ENCODE measurements at regions not wholly inside any gene's neighbourhood (a gene's known extent, or its start where the extent isn't known, plus 50 kb on each side); places are given as distances from the start of the nearest gene placed in this dataset.

DNA sequence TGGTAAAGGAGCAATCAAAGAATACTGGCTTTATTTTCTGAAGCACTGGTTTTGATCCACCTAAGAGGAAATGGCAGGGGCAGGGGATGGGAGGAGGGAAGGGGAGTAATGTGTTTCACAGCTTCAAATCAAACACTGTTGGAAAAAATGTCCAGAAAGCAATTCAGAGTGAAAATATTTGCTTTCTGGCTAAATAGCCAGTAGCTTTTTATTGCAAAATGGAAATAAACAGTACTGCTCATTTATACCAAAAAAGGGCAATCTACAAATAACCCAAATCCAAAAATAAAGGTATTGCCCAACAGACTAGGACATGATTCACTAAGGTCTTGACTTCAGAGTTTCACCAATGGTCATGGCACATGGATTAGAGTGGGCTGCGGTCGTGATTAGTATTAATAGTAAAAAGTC is 279.3 kb upstream of the THBS1 start:
- DNase-seq: no peak
- intact Hi-C loops (cut with DNase I): no loop called here

- no peak for DNase-seq
- intact Hi-C loops (cut with DNase I): no loop called here
These were observed 277.9 kb upstream of the THBS1 start for GRCh38 chr15:39302936-39303335.

DNA sequence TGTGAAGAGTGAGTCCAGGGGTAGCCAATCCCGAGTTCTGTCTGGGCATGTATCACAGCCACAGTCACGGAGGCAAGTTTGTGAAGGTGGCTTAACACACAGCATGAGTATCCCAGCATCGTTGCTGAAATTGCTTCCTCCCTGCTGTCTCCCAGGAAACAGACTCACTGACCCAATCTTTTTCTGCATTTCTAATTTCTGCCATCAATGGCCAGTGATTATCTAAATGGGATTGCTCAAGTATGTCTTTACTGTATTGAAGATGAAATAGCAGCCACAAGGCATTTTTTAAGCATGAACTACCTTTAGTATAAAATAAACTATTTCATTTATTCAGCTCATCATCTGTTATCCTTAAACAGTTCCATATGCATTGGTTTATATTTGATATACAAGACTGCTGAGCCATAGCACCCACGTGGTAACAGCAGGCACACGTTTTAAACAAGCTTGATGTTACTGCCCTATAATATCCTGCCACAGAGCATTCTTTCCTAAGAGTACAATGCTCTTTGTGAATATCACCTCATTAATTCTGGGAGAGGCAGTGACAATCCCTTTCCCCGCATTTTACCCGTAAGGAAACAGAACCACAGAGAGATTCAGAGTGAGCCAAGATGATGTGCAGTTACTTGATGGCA is 276.6 kb upstream of the THBS1 start:
- intact Hi-C loops (cut with DNase I): no loop called here
- DNase-seq: peak in 1 of 42 donors; percentile 5

GRCh38 chr15:39304931-39305728 is 275.7 kb upstream of the THBS1 start:
- intact Hi-C loops (cut with DNase I): no loop called here
- DNase-seq: no peak

DNA sequence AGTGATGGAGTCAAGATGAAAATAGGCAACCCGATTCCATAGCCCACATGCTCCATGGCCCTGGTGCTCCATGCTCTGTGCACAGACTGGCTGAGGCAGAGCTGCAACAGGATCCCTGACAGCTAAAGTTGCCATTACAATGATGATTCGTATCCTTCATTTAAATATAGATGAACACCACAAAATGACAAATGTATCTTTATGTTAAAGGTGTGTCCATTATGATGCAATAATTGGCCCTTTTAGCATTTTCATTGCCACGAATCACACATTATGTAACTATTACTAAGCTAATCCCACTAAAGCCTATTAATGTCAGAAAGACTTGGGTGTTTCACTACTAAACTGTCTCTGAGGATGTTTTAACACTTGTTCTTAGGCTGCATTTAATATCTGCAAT is 270.2 kb upstream of the THBS1 start:
- intact Hi-C loops (cut with DNase I): no loop called here
- DNase-seq: no peak

DNA sequence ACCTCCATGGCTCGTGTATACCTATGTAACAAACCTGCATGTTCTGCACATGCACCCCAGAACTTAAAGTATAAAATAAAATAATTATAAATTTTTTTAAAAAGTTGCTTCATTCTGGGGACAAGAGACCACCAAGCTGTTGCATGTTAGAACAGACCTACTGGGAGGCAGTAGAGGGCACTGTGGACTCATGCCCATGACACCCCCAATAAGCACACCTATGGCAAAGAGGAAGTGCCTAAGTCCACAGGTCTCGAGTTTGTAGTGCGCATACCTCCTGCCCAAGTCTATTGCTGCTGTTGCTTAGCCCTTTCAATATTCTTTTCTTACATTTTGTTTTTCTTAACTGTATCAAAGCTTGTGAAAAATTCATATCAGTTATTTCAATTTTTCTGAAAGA is 267.9 kb upstream of the THBS1 start:
- no peak for DNase-seq
- intact Hi-C loops (cut with DNase I): no loop called here

GRCh38 chr15:39313467-39313866 is 267.4 kb upstream of the THBS1 start:
- no peak for DNase-seq

GRCh38 chr15:39313881-39314280 is 267.0 kb upstream of the THBS1 start:
- intact Hi-C loops (cut with DNase I): no loop called here

More at GRCh38 chr15:39313467-39313866, 267.4 kb upstream of the THBS1 start:
- intact Hi-C loops (cut with DNase I): no loop called here

GRCh38 chr15:39315206-39315850 is 265.6 kb upstream of the THBS1 start:
- no peak for DNase-seq
- intact Hi-C loops (cut with DNase I): no loop called here

More at GRCh38 chr15:39313881-39314280, 267.0 kb upstream of the THBS1 start:
- DNase-seq: no peak

- intact Hi-C loops (cut with DNase I): no loop called here
- DNase-seq: no peak
These were observed 263.7 kb upstream of the THBS1 start for GRCh38 chr15:39317225-39317624.

DNA sequence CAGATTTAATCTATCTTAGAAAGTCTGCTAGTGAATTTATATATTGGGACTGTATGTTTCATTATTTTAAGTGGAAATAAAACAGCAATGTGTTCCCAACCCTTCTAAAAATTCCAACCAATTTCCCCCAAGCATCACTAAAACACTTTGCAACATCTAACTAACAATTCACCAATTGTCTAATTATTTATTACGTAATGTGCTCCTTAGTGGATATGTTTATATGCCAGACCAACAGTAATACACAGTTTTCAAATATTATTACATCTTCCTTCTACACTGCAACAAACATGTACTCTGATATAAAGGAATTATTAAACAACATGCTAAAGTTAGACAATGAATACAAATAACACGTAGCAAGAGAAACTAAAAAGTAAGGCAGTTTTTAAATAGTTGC is 262.6 kb upstream of the THBS1 start:
- intact Hi-C loops (cut with DNase I): no loop called here
- no peak for DNase-seq

DNA sequence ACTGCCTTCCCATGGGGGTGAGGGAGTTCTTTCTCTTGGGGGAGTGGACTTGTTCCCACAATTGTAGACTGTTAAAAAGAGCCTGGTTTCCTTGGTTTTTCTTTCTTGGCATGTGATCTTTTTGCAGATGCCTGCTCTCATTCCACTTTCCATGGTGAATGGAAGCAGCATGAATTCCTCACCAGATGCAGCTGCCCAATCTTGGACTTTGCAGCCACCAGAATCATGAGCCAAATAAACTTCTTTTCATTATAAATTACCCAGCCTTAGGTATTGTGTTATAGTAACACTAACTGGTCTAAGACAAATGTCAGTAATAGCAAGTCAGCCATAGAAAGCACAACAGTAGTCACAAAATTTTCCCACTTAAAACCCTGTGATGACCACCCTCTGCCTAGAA is 260.5 kb upstream of the THBS1 start:
- no peak for DNase-seq
- intact Hi-C loops (cut with DNase I): no loop called here

DNA sequence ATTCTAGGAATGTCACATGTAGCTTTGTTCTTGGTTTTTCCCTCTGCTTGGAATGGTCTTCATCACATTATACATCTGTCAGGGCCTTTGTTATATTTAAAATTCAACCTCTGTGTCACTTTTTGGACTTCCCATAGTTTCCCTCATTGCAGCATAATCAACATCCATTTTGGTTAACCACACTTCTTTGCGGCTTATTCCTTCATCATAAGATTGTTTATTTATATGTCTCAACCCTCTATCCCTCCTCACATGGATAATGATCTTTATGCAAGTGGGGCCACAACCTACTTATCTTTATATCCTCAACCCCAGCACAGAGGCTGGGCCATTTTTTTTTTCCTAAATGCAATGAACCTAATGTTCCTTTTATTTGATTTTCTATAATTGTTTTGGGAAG is 260.0 kb upstream of the THBS1 start:
- no peak for DNase-seq
- intact Hi-C loops (cut with DNase I): no loop called here

DNA sequence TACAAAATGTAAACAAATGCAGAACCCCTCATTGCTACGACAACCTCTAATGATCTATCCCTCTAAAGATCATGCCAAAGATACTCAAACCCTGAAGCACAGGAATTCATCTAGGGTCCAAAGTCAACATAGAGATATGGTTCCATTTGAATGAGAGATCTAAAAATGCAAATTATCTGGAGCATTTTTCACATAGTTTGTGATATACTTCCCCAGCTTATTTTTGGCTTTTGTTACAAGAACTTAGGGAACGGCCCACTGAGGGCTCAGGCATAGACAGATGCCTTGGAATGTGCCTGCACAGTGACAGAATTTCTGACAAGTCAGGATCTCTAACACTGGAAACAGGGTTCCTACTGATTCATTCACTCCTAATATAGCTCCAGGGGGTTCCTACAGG is 258.9 kb upstream of the THBS1 start:
- intact Hi-C loops (cut with DNase I): no loop called here
- no peak for DNase-seq

DNA sequence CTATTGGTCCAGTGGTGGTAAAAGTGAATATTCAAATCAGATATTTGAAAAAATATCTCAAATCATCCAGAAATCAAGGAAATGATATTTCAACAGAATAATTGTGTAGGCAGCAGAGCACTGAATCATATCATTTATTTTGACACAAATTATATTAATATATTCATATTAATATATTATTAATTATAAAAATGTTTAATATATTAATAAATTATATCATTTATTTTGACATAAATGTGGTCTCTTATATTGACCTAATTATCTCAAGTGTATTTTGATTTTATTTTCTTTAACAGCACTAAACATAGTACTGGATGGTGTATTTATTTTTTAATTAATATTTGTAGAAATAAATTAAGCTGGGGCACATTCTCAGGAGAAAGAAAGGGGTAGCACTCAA is 257.7 kb upstream of the THBS1 start:
- intact Hi-C loops (cut with DNase I): no loop called here
- no peak for DNase-seq

GRCh38 chr15:39323706-39324105 is 257.2 kb upstream of the THBS1 start:
- intact Hi-C loops (cut with DNase I): no loop called here
- DNase-seq: no peak

DNA sequence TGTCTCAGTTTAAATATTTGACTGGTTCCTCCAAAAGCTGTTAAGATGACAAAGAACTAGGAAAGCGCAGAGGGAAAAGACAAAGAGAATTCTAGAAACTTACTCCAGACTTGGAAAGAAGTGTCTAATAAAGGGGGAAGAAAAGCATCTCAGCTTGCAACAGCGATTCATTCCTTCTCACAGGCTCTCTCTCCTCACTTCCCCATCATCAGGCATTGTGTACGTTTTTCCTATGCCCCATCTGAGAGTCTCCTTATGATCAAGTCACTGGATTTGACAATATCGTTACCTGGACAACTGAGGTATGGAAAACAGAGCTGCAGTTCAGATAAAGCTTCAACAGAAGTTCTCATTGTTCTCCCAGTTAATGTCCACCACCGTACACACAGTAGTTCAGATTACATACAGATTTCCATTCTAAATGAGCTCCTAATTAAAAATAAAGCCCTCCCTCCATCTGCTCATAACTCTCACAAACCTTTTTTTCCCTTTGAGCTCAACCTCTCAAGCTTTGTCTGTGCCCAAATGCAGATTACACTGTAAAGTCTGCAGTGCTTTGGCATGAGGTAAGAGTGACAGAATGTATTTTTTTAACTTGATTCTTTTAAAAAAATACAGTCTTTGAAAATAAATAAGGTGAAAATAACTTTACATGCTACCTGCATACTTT is 254.4 kb upstream of the THBS1 start:
- no peak for DNase-seq
- intact Hi-C loops (cut with DNase I): no loop called here

GRCh38 chr15:39327005-39327730 is 253.7 kb upstream of the THBS1 start:
- intact Hi-C loops (cut with DNase I): no loop called here
- DNase-seq: no peak

- intact Hi-C loops (cut with DNase I): no loop called here
- DNase-seq: no peak
These were observed 250.8 kb upstream of the THBS1 start for GRCh38 chr15:39330061-39330460.

All from head of caudate nucleus (tissue), 42 donors.